ENCODE measurements at regions not wholly inside any gene's neighbourhood (a gene's known extent, or its start where the extent isn't known, plus 50 kb on each side); places are given as distances from the start of the nearest gene placed in this dataset.

- ATAC-seq (no peak), DNase-seq (no peak)
- intact Hi-C loops (cut with DNase I) = no loop called here
These were observed 109.7 kb downstream of the P2RY1 start for GRCh38 chr3:152944671-152945070.

- ATAC-seq (no peak), DNase-seq (no peak)
- intact Hi-C loops (cut with DNase I) = no loop called here
These were observed 110.6 kb downstream of the P2RY1 start for GRCh38 chr3:152945556-152945955.

- intact Hi-C loops (cut with DNase I) = no loop called here
- ATAC-seq = no peak
- DNase-seq = no peak
These were observed 122.6 kb downstream of the P2RY1 start for GRCh38 chr3:152957491-152957890.

GRCh38 chr3:152959307-152959706 is 124.4 kb downstream of the P2RY1 start:
- intact Hi-C loops (cut with DNase I) = no loop called here

GRCh38 chr3:152960684-152961083 is 125.8 kb downstream of the P2RY1 start:
- intact Hi-C loops (cut with DNase I) = loop anchor here in 1 of 2 donors (10.0 kb wide), 1 partner anchor 266 kb away; no protein-coding TSS in a partner anchor
- ATAC-seq (no peak), DNase-seq (no peak)

More at GRCh38 chr3:152959307-152959706, 124.4 kb downstream of the P2RY1 start:
- DNase-seq (no peak), ATAC-seq (no peak)

GRCh38 chr3:152961323-152961722 is 126.4 kb downstream of the P2RY1 start:
- no peak for ATAC-seq
- intact Hi-C loops (cut with DNase I) = loop anchor here in 1 of 2 donors (10.0 kb wide), 1 partner anchor 267 kb away; no protein-coding TSS in a partner anchor
- no peak for DNase-seq

GRCh38 chr3:152964911-152965609 is 130.1 kb downstream of the P2RY1 start:
- ATAC-seq (no peak), DNase-seq (no peak)
- intact Hi-C loops (cut with DNase I) = loop anchor here in 1 of 2 donors (10.0 kb wide), 1 partner anchor 270 kb away; no protein-coding TSS in a partner anchor

- DNase-seq (no peak), ATAC-seq (no peak)
- intact Hi-C loops (cut with DNase I) = loop anchor here in 1 of 2 donors (10.0 kb wide), 1 partner anchor 274 kb away; no protein-coding TSS in a partner anchor
These were observed 133.6 kb downstream of the P2RY1 start for GRCh38 chr3:152968388-152969024.

GRCh38 chr3:152969557-152970300 is 134.8 kb downstream of the P2RY1 start:
- intact Hi-C loops (cut with DNase I) = loop anchor here in 1 of 2 donors (10.0 kb wide), 1 partner anchor 275 kb away; no protein-coding TSS in a partner anchor
- ATAC-seq (no peak), DNase-seq (no peak)

GRCh38 chr3:152970851-152971250 is 135.9 kb downstream of the P2RY1 start:
- DNase-seq = no peak
- ATAC-seq = no peak
- intact Hi-C loops (cut with DNase I) = no loop called here

GRCh38 chr3:152971880-152972279 is 136.9 kb downstream of the P2RY1 start:
- ATAC-seq (no peak), DNase-seq (no peak)
- intact Hi-C loops (cut with DNase I) = no loop called here

GRCh38 chr3:152973575-152973974 is 138.6 kb downstream of the P2RY1 start:
- DNase-seq (no peak), ATAC-seq (no peak)
- intact Hi-C loops (cut with DNase I) = no loop called here

- intact Hi-C loops (cut with DNase I) = no loop called here
- no peak for DNase-seq
- ATAC-seq = no peak
These were observed 141.3 kb downstream of the P2RY1 start for GRCh38 chr3:152976239-152976638.

- ATAC-seq (no peak), DNase-seq (no peak)
- intact Hi-C loops (cut with DNase I) = no loop called here
These were observed 142.4 kb downstream of the P2RY1 start for GRCh38 chr3:152977366-152977765.

- intact Hi-C loops (cut with DNase I) = no loop called here
- ATAC-seq (no peak), DNase-seq (no peak)
These were observed 143.2 kb downstream of the P2RY1 start for GRCh38 chr3:152978152-152978551.

GRCh38 chr3:152997526-152997925 is 162.6 kb downstream of the P2RY1 start:
- DNase-seq (no peak), ATAC-seq (no peak)
- intact Hi-C loops (cut with DNase I) = no loop called here

GRCh38 chr3:152998591-152998990 is 163.4 kb upstream of the RAP2B start:
- no peak for DNase-seq

GRCh38 chr3:153000325-153000724 is 161.7 kb upstream of the RAP2B start:
- no peak for DNase-seq
- no peak for ATAC-seq
- intact Hi-C loops (cut with DNase I) = no loop called here

More at GRCh38 chr3:152998591-152998990, 163.4 kb upstream of the RAP2B start:
- intact Hi-C loops (cut with DNase I) = no loop called here
- no peak for ATAC-seq

- no peak for DNase-seq
- no peak for ATAC-seq
- intact Hi-C loops (cut with DNase I) = no loop called here
These were observed 160.6 kb upstream of the RAP2B start for GRCh38 chr3:153001210-153002078.

Measured in left cardiac atrium (tissue), 4 donors.